Gastroesophageal sphincter (tissue), 4 donors: ENCODE measurements at regions not wholly inside any gene's neighbourhood (a gene's known extent, or its start where the extent isn't known, plus 50 kb on each side); places are given as distances from the start of the nearest gene placed in this dataset.

Source experiments
- ATAC-seq: fragments of 150-250 bp; one replicate; pipeline ENCODE4 v1.9.1; 2016; ENCODE audit warnings: mild to moderate bottlenecking, moderate library complexity
- H3K27ac ChIP-seq, 4 donors: fragments of 200-600 bp; sonication (generic) in 3 of 4; 1 replicate in 3 of 4; 2 replicates in 1 of 4; pipeline ENCODE4 v1.5.1; 2016 to 2019
- H3K27me3 ChIP-seq: fragments of 200-600 bp; sonication (generic); one replicate; pipeline ENCODE4 v1.5.1; 2019
- H3K36me3 ChIP-seq, 2 donors: fragments of 200-600 bp; sonication (generic); one replicate each; pipeline ENCODE4 v1.5.1; 2019; ENCODE audit warnings: control low read depth in 1 of 2
- H3K4me1 ChIP-seq, 3 donors: fragments of 200-600 bp; sonication (generic); 1 replicate in 2 of 3; 2 replicates in 1 of 3; pipeline ENCODE4 v1.5.1; 2016 to 2019; ENCODE audit warnings: control low read depth in 2 of 3
- H3K4me3 ChIP-seq, 2 donors: fragments of 200-600 bp; sonication (generic); one replicate each; pipeline ENCODE4 v1.5.1; 2019; ENCODE audit warnings: mild to moderate bottlenecking in 1 of 2, moderate library complexity in 1 of 2
- H3K9me3 ChIP-seq, 3 donors: fragments of 200-600 bp; sonication (generic); one replicate each; pipeline ENCODE4 v1.5.1; 2017 to 2019; ENCODE audit warnings: control low read depth in 2 of 3
- CTCF ChIP-seq, 4 experiments: fragments of 200-600 bp in 2 of 4; fragments of 450-650 bp in 2 of 4; sonication (generic) in 1 of 4; IDR thresholded peaks; one replicate each; pipeline ENCODE4 v1.5.1; 2017 to 2019; ENCODE audit warnings: antibody characterized with exemption in 4 of 4, mild to moderate bottlenecking in 2 of 4, moderate library complexity in 2 of 4
- EP300 ChIP-seq: sonication (generic); formaldehyde crosslinking; IDR thresholded peaks from one replicate; pipeline ENCODE4 v1.6.1; 2017; ENCODE audit warnings: antibody characterized with exemption, mild to moderate bottlenecking
- POLR2A ChIP-seq, 2 donors: fragments of 450-650 bp; IDR thresholded peaks; one replicate each; pipeline ENCODE4 v1.6.1; 2017; ENCODE audit warnings: antibody characterized with exemption in 2 of 2, mild to moderate bottlenecking in 2 of 2, moderate library complexity in 1 of 2
- POLR2AphosphoS5 ChIP-seq: sonication (generic); formaldehyde crosslinking; IDR thresholded peaks from one replicate; pipeline ENCODE4 v1.6.1; 2017; ENCODE audit warnings: antibody characterized with exemption
- WGBS, 2 donors: methylation state at CpG; one replicate each; pipeline ENCODE4 v1.1.5; 2018; ENCODE audit warnings: low coverage in 1 of 2; 5-methylcytosine and 5-hydroxymethylcytosine counted together

GRCh38 chr9:28678097-28678496 lies 1104.8 kb upstream of the C9orf72 start:
- Histone ChIP-seq H3K27me3 (no peaks in the 10 kb centered on the region), H3K27ac (no peak overlapping the region), H3K4me1 (no peaks in the 10 kb centered on the region), H3K36me3 (no peaks in the 10 kb centered on the region), H3K4me3 (no peak overlapping the region), H3K9me3 (no peaks in the 10 kb centered on the region)
- WGBS, 2 donors: 100% methylated on average over 2 of the region's 2 CpGs
- no peak for ATAC-seq
- TF ChIP-seq EP300 (no peak), POLR2AphosphoS5 (no peak), CTCF (IDR thresholded peaks at IDR 0.05) (no peak), POLR2A (IDR thresholded peaks at IDR 0.05) (no peak)

- Histone ChIP-seq H3K4me3 (no peak overlapping the region), H3K36me3 (no peaks in the 10 kb centered on the region), H3K27me3 (no peaks in the 10 kb centered on the region), H3K4me1 (peaks cover 0 to 7% (median 0%) of the 10 kb centered on the region in 3 donors), H3K9me3 (no peaks in the 10 kb centered on the region), H3K27ac (no peak overlapping the region)
- 0 to 8% methylated on average over 1 of the region's 1 CpG for WGBS, 2 donors
- no peak for ATAC-seq
- TF ChIP-seq EP300: no peak
- no peak for TF ChIP-seq POLR2AphosphoS5
- TF ChIP-seq POLR2A (IDR thresholded peaks at IDR 0.05): no peak
These were observed 1114.9 kb upstream of the C9orf72 start for GRCh38 chr9:28688172-28688571.

DNA sequence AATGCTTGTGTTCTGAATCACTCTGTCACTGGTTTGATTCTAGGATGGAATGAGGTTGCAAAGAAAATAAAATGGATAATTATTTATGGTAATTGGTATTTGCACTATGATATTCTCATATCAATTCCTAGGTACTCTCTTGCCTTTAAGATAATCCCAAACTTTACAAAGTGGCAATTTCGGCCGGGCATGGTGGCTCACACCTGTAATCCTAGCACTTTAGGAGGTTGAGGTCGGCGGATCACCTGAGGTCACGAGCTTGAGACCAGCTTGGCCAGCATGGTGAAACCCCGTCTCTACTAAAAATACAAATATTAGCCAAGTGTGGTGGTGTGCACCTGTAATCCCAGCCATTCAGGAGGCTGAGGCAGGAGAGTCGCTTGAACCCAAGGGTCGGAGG lies 1118.7 kb upstream of the C9orf72 start:
- H3K4me3 ChIP-seq: no peak overlapping the region
- no peaks in the 10 kb centered on the region for H3K36me3 ChIP-seq
- WGBS, 2 donors: 86 to 96% methylated on average over 6 to 8 of the region's 8 CpGs
- no peak overlapping the region for H3K27ac ChIP-seq
- no peak for TF ChIP-seq POLR2AphosphoS5
- TF ChIP-seq EP300: no peak
- no peak for TF ChIP-seq CTCF (IDR thresholded peaks at IDR 0.05)
- TF ChIP-seq POLR2A (IDR thresholded peaks at IDR 0.05): no peak
- ATAC-seq: no peak
- no peaks in the 10 kb centered on the region for H3K27me3 ChIP-seq
- H3K4me1 ChIP-seq: peaks cover 0 to 7% (median 0%) of the 10 kb centered on the region in 3 donors
- H3K9me3 ChIP-seq: no peaks in the 10 kb centered on the region

DNA sequence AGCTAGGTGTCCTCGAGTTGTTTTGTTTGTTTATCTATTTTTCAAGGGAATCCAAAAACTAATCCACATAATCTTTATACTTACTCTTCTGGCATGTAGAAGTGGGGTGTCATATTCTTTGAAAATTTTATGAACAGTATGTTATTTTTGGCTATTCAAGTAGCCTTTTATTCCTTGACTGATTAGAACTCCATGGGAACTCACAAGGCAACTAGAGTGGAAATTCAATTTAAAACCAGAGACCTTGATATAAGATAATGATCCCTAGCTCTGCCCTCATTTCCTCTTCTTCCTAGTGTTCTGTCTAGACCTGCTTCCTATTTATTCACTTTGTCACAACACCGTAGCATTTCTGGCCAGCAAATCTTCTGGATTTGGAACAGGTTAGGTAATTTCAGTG lies 1123.7 kb upstream of the C9orf72 start:
- Histone ChIP-seq H3K4me3 (no peak overlapping the region), H3K27me3 (no peaks in the 10 kb centered on the region), H3K4me1 (no peaks in the 10 kb centered on the region), H3K36me3 (no peaks in the 10 kb centered on the region), H3K9me3 (peaks cover 0 to 26% (median 0%) of the 10 kb centered on the region in 3 donors), H3K27ac (no peak overlapping the region)
- WGBS, 2 donors: 33 to 52% methylated on average over 2 of the region's 2 CpGs
- TF ChIP-seq CTCF (IDR thresholded peaks at IDR 0.05) (no peak), POLR2A (IDR thresholded peaks at IDR 0.05) (no peak), POLR2AphosphoS5 (no peak), EP300 (no peak)
- no peak for ATAC-seq

- Histone ChIP-seq H3K4me1 (no peaks in the 10 kb centered on the region), H3K36me3 (no peaks in the 10 kb centered on the region), H3K27me3 (no peaks in the 10 kb centered on the region), H3K27ac (no peak overlapping the region), H3K9me3 (peaks cover 0 to 26% (median 0%) of the 10 kb centered on the region in 3 donors), H3K4me3 (no peak overlapping the region)
- no peak for TF ChIP-seq POLR2A (IDR thresholded peaks at IDR 0.05)
- no peak for TF ChIP-seq CTCF (IDR thresholded peaks at IDR 0.05)
- TF ChIP-seq POLR2AphosphoS5: no peak
- TF ChIP-seq EP300: no peak
- WGBS, 2 donors: 86 to 88% methylated on average over 4 to 6 of the region's 6 CpGs
- ATAC-seq: no peak
These were observed 1126.4 kb upstream of the C9orf72 start for GRCh38 chr9:28699632-28700031.
